ENCODE measurements at regions not wholly inside any gene's neighbourhood (a gene's known extent, or its start where the extent isn't known, plus 50 kb on each side); places are given as distances from the start of the nearest gene placed in this dataset.

DNA sequence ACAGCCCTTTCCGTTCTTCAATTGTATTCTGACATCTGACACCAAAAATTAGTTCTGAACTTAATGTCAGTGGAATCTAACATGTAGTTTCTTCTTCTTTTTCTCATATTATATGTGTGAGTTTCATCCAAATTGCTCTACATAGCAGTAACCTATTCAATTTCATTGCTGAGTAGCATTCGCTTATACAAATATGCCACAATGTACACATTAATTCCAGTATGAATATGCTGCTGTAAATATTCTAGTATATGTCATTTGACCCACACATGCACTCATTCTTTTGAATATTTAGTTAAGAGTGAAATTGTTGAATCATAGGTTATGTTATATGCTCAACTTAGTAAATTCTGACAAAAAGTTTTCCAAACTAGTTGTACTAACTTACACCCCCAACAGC is 550.9 kb downstream of the CHSY3 start:
- H3K36me3 ChIP-seq (ENCODE audit: low read depth) = no peaks in the 10 kb centered on the region
- H3K9me3 ChIP-seq (ENCODE audit: severe bottlenecking) = no peaks in the 10 kb centered on the region
- H3K27me3 ChIP-seq (ENCODE audit: insufficient read depth, poor library complexity, severe bottlenecking) = no peaks in the 10 kb centered on the region
- no peak for DNase-seq (ENCODE audit: low spot score)
- TF ChIP-seq, protein P1, sequence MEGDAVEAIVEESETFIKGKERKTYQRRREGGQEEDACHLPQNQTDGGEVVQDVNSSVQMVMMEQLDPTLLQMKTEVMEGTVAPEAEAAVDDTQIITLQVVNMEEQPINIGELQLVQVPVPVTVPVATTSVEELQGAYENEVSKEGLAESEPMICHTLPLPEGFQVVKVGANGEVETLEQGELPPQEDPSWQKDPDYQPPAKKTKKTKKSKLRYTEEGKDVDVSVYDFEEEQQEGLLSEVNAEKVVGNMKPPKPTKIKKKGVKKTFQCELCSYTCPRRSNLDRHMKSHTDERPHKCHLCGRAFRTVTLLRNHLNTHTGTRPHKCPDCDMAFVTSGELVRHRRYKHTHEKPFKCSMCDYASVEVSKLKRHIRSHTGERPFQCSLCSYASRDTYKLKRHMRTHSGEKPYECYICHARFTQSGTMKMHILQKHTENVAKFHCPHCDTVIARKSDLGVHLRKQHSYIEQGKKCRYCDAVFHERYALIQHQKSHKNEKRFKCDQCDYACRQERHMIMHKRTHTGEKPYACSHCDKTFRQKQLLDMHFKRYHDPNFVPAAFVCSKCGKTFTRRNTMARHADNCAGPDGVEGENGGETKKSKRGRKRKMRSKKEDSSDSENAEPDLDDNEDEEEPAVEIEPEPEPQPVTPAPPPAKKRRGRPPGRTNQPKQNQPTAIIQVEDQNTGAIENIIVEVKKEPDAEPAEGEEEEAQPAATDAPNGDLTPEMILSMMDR (IDR thresholded peaks at IDR 0.05; ENCODE audit: poor library complexity, severe bottlenecking) = no peak
- no peak for ATAC-seq (ENCODE audit: low read depth)
- no peak overlapping the region for H3K27ac ChIP-seq (ENCODE audit: poor library complexity, severe bottlenecking)
- no peaks in the 10 kb centered on the region for H3K4me1 ChIP-seq (ENCODE audit: insufficient read depth, poor library complexity, severe bottlenecking)
- H3K4me3 ChIP-seq (ENCODE audit: severe bottlenecking) = no peak overlapping the region

DNA sequence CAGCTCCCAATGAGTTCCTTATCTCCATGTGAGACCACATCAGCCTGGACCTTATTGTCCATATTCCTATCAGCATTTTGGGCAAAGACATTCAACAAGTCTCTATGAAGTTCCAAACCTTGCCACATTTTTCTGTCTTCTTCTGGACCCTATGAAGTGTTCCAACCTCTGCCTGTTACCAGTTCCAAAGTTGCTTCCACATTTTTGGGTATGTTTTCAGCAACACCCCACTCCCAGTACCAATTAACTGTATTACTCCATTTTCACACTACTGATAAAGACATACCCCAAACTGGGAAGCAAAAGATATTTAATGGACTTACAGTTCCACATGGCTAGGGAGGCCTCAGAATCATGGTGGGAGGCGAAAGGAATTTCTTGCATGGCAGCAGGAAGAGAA is 548.5 kb downstream of the CHSY3 start:
- H3K27me3 ChIP-seq (ENCODE audit: insufficient read depth, poor library complexity, severe bottlenecking) = no peaks in the 10 kb centered on the region
- H3K4me3 ChIP-seq (ENCODE audit: severe bottlenecking) = no peak overlapping the region
- H3K27ac ChIP-seq (ENCODE audit: poor library complexity, severe bottlenecking) = no peak overlapping the region
- TF ChIP-seq, protein P1 (IDR thresholded peaks at IDR 0.05; ENCODE audit: poor library complexity, severe bottlenecking) = no peak
- H3K4me1 ChIP-seq (ENCODE audit: insufficient read depth, poor library complexity, severe bottlenecking) = no peaks in the 10 kb centered on the region
- ATAC-seq (ENCODE audit: low read depth) (no peak), DNase-seq (ENCODE audit: low spot score) (no peak)
- no peaks in the 10 kb centered on the region for H3K36me3 ChIP-seq (ENCODE audit: low read depth)
- H3K9me3 ChIP-seq (ENCODE audit: severe bottlenecking) = no peaks in the 10 kb centered on the region

DNA sequence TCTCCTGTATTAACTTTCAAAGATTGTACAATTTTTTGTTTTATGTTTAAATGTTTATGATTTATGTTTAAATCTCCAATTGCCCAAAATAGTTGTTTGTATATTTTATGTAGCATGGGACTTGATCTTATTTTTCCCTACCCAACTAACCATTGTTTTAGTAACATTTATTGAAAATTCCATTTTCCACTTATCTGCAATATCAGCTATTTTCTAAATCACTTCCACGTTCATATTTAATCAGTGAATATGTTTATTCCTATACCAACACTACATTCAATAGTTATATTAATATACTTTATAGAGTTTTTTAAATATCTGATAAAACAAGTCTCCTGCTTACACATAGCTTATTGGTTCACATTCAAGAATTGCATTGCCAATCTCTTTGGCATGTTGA is 532.2 kb downstream of the CHSY3 start:
- ATAC-seq (ENCODE audit: low read depth) = no peak
- TF ChIP-seq, protein P1 (IDR thresholded peaks at IDR 0.05; ENCODE audit: poor library complexity, severe bottlenecking) = no peak
- DNase-seq (ENCODE audit: low spot score) = no peak
- Histone ChIP-seq H3K9me3 (ENCODE audit: severe bottlenecking) (peaks cover 3% of the 10 kb centered on the region), H3K4me1 (ENCODE audit: insufficient read depth, poor library complexity, severe bottlenecking) (no peaks in the 10 kb centered on the region), H3K4me3 (ENCODE audit: severe bottlenecking) (no peak overlapping the region), H3K27me3 (ENCODE audit: insufficient read depth, poor library complexity, severe bottlenecking) (no peaks in the 10 kb centered on the region), H3K27ac (ENCODE audit: poor library complexity, severe bottlenecking) (no peak overlapping the region), H3K36me3 (ENCODE audit: low read depth) (no peaks in the 10 kb centered on the region)

DNA sequence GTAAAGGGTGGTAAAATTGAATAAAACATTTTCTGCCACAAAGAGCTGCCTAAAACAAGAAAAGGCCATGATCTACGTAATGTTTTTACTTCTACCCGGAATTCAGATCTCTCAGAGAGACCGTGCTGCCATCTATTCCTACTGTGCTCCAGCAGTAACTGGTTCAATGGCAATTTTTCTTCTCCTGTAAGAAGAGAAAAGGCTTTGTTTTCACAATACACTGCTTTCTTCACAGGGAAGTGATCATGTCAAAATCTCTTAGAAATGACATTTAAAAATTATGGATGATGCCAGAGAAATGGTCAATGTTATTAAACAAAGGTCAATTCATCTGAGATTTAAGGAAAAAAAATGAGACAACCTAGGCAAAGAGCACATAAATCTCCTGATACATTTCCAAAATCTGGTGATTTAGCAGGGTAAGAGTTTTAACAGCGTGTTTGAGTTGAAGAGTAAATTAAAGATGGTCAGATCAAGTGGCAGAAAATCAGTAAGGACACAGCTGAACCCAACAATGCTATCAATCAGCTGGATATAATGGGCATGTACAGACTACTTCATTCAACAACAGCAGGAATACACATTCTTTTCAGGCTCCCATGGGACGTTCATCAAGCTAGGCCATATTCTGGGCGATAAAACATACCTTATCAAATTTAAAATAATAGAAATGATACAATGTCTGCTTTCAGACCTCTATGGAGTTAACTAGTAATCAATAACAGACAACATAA is 523.1 kb downstream of the CHSY3 start:
- no peaks in the 10 kb centered on the region for H3K36me3 ChIP-seq (ENCODE audit: low read depth)
- TF ChIP-seq, protein P1 (IDR thresholded peaks at IDR 0.05; ENCODE audit: poor library complexity, severe bottlenecking) = no peak
- H3K4me1 ChIP-seq (ENCODE audit: insufficient read depth, poor library complexity, severe bottlenecking) = no peaks in the 10 kb centered on the region
- ATAC-seq (ENCODE audit: low read depth) = no peak
- no peak overlapping the region for H3K27ac ChIP-seq (ENCODE audit: poor library complexity, severe bottlenecking)
- DNase-seq (ENCODE audit: low spot score) = no peak
- no peaks in the 10 kb centered on the region for H3K9me3 ChIP-seq (ENCODE audit: severe bottlenecking)
- H3K27me3 ChIP-seq (ENCODE audit: insufficient read depth, poor library complexity, severe bottlenecking) = no peaks in the 10 kb centered on the region
- no peak overlapping the region for H3K4me3 ChIP-seq (ENCODE audit: severe bottlenecking)

DNA sequence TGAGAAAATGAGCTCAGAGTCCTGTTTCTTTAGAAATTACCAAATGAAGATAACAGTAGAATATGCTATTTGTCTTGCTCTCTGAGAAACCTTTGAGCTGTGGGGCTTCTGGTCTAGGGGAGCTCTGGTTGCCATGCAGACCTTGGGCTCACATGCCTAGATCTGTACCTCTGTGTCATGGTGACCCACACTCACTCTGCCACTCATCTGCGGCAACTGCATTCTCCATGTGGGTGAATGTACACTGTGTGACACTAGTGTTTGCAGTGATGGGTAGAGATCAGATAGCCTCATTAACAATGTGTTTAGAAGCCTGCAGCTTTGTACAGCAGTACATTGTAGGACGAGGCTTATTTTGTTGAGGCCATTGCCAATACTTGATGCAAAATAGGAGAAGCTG is 521.2 kb downstream of the CHSY3 start:
- DNase-seq (ENCODE audit: low spot score) (no peak), ATAC-seq (ENCODE audit: low read depth) (no peak)
- no peaks in the 10 kb centered on the region for H3K27me3 ChIP-seq (ENCODE audit: insufficient read depth, poor library complexity, severe bottlenecking)

More for the DNA sequence above, 521.2 kb downstream of the CHSY3 start:
- Histone ChIP-seq H3K9me3 (ENCODE audit: severe bottlenecking) (no peaks in the 10 kb centered on the region), H3K36me3 (ENCODE audit: low read depth) (no peaks in the 10 kb centered on the region), H3K4me3 (ENCODE audit: severe bottlenecking) (no peak overlapping the region), H3K27ac (ENCODE audit: poor library complexity, severe bottlenecking) (no peak overlapping the region), H3K4me1 (ENCODE audit: insufficient read depth, poor library complexity, severe bottlenecking) (no peaks in the 10 kb centered on the region)
- TF ChIP-seq, protein P1 (IDR thresholded peaks at IDR 0.05; ENCODE audit: poor library complexity, severe bottlenecking) = no peak
